Heart left ventricle (tissue), 13 donors: ENCODE measurements at regions not wholly inside any gene's neighbourhood (a gene's known extent, or its start where the extent isn't known, plus 50 kb on each side); places are given as distances from the start of the nearest gene placed in this dataset.

Experiments
- POLR2A ChIP-seq, 2 donors: fragments of 450-650 bp; IDR thresholded peaks; one replicate each; pipeline ENCODE4 v1.6.1; 2017; ENCODE audit warnings: antibody characterized with exemption in 2 of 2, mild to moderate bottlenecking in 2 of 2, moderate library complexity in 2 of 2
- TF ChIP-seq, protein P1 (sequence below), 12 donors: fragments of 200-600 bp; sonication (generic) in 4 of 12; IDR thresholded peaks; one replicate each; pipeline versions ENCODE4 v1.5.0 to v1.8.0; 2018 to 2022; ENCODE audit warnings: antibody characterized with exemption in 12 of 12, mild to moderate bottlenecking in 5 of 12
- donor health status: ischemic (EF 13 %, LVEDD 7.1; RV severe dilation, severe dysfunction).
- donor health status: DM: no; HTN: yes; CAD: no.
- donor health status: DM: no; HTN: no; CAD: no.
- donor health status: ischemic (EF 25% LVEDD 6.9; RV normal size, moderate dysfunction).
- donor health status: ischemic (EF 25% LVEDD 5.7; RV mildly dilated, moderate dysfunction).
- donor health status: ischemic (EF 35%, LVEDD 5.7; RV mildly dilated, moderate dysfunction).
- donor health status: nonischemic (EF 11% LVEDD 7.7; RV severe dilation, severe dysfunction).
- donor health status: DM: yes; HTN: yes; CAD: no.
- donor health status: PGD.
- donor health status: ischemic (EF 29% LVEDD 5.4; RV normal size, mild dysfunction).
- donor health status: nonischemic (EF 23%, LVEDD 6.1; RV moderate dilation, normal function).

DNA sequence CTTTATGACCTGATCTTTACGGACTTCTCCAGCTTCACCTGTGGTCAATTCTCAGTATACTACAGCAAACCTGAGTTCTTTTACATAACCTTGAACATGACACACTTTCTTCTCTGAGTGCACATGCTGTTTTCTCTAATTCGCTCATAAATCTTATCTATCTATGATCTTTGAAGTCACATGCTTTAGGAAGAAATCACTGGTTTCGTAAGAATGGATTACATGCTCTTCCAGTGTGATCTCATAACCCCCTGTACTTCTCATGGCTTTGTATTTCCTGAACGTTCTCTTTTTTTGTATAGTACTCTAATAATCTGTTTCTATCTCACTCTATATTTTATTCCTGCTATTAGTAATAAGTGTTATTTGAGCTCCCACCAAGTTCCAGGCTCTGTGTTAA, 1165.2 kb downstream of the TBL1XR1 start:
- TF ChIP-seq, protein P1, sequence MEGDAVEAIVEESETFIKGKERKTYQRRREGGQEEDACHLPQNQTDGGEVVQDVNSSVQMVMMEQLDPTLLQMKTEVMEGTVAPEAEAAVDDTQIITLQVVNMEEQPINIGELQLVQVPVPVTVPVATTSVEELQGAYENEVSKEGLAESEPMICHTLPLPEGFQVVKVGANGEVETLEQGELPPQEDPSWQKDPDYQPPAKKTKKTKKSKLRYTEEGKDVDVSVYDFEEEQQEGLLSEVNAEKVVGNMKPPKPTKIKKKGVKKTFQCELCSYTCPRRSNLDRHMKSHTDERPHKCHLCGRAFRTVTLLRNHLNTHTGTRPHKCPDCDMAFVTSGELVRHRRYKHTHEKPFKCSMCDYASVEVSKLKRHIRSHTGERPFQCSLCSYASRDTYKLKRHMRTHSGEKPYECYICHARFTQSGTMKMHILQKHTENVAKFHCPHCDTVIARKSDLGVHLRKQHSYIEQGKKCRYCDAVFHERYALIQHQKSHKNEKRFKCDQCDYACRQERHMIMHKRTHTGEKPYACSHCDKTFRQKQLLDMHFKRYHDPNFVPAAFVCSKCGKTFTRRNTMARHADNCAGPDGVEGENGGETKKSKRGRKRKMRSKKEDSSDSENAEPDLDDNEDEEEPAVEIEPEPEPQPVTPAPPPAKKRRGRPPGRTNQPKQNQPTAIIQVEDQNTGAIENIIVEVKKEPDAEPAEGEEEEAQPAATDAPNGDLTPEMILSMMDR (IDR thresholded peaks at IDR 0.05): no peak
- no peak for TF ChIP-seq POLR2A (IDR thresholded peaks at IDR 0.05)
